Peyer's patch (tissue), 4 donors: ENCODE measurements at regions not wholly inside any gene's neighbourhood (a gene's known extent, or its start where the extent isn't known, plus 50 kb on each side); places are given as distances from the start of the nearest gene placed in this dataset.

Source experiments
- CTCF ChIP-seq, 6 experiments: fragments of 450-650 bp in 4 of 6; fragments of 200-600 bp in 2 of 6; sonication (generic) in 1 of 6; IDR thresholded peaks; one replicate each; pipeline ENCODE4 v1.5.1; 2017 to 2019; ENCODE audit warnings: antibody characterized with exemption in 6 of 6, mild to moderate bottlenecking in 3 of 6, moderate library complexity in 1 of 6
- POLR2A ChIP-seq, 2 donors: fragments of 450-650 bp; IDR thresholded peaks; one replicate each; pipeline ENCODE4 v1.5.1; 2017; ENCODE audit warnings: antibody characterized with exemption in 2 of 2, mild to moderate bottlenecking in 2 of 2, moderate library complexity in 2 of 2

- TF ChIP-seq CTCF (IDR thresholded peaks at IDR 0.05) (no peak), POLR2A (IDR thresholded peaks at IDR 0.05) (no peak)
Measured at GRCh38 chr9:134591082-134591571, 50.5 kb upstream of the COL5A1 start.
